NCI-H1694 treated with DMSO at 0.1 percent for 48 hours (cell line): ENCODE measurements at regions not wholly inside any gene's neighbourhood (a gene's known extent, or its start where the extent isn't known, plus 50 kb on each side); places are given as distances from the start of the nearest gene placed in this dataset.
A peak's percentile ranks its signal among the peaks of the same experiment; 100 is the strongest.

Source experiments
- DNase-seq: peaks from one replicate; lab custom pipeline; 2025; lab: John Stamatoyannopoulos, UW

DNA sequence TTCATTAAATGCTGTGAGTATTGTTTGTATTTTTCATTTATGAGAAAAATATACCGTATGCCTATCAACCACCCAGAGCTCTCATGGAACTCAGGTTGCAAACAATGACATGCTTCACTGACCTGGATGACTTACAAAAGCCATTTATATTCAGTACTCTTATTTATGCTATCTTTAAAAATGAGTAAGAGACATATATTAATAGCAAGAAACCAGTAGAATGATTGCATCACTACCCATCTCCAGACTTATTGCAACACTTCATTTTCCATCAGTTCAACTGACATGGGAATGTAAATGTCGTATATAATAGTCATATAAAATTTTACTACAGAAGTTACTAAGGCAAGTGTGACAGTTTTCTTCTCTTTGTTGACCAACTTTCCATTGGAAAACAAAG is 69.1 kb downstream of the OTP start:
- no peak for DNase-seq

DNA sequence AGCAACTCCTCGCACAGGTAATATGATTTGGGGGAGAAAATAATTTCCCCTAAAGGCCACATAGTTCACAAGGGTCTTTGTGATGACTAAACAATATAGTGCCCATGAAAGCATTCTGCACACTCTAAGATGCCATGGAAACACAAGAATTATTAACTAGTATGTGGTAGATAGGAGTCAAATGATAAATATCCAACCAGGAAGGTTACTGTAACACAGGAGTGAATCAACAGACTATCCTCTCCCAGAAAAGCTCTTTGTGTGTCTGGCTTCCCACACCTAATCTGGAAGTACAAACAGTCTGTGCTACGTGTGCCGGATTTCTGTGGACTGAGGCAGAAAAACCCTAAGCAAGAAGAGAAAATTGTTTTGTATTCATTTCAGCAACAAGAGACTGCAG is 70.0 kb downstream of the OTP start:
- DNase-seq: no peak

DNA sequence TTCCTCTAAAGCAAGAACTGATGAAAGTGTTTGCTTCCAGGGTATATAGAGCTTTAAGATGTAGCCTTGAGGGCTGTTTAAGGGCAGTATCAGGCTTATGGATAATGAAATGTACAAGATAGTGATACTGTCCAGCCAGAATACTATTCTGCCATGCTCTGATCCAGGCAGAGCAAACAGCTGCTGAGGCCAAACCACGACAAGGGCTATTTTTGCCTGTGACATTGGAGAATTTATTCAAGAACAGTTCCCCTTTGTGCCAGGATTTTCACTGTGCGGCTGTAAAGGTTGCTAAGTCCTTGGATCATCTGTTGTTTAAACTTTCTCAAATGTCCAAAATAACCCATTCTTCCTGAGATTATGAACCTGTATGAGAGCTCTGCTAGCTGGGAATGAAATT is 70.4 kb downstream of the OTP start:
- DNase-seq: no peak

DNA sequence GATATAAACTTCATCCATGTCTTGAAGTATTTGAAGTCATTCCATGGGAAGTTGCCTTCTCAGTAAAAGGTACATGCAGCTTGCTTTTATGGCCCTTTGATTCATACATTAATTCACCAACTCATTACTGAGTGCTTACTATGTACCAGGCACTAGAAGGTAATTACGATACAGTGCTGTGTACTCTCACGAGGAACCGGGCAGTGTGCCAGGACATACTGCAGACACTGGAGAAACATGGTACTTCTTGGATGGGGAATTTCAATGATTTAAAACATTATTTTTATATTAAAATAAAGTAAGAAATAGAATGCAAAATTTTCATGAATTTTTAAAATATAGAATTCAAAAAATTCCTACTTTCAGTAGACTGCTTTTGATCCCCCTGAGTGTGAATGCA is 71.4 kb upstream of the WDR41 start:
- no peak for DNase-seq

DNA sequence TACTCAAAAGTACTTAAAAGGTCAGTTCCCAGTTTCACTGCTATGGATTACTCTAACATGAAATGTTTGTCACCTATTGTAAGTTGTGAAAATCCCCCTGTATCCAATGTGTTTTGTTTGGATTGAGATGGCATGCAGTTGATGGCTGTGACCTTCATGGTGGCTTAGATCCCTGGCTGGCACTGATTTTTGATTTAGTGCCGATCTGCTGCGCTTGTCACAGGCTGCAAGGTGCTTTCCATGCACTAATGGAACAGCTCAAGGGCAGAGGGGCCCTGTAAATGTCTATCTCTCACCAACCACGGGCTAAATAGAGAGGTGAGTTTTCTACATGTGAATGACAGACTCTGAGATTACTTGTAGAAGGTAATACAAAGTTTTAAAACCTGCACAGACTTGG is 69.8 kb upstream of the WDR41 start:
- no peak for DNase-seq

DNA sequence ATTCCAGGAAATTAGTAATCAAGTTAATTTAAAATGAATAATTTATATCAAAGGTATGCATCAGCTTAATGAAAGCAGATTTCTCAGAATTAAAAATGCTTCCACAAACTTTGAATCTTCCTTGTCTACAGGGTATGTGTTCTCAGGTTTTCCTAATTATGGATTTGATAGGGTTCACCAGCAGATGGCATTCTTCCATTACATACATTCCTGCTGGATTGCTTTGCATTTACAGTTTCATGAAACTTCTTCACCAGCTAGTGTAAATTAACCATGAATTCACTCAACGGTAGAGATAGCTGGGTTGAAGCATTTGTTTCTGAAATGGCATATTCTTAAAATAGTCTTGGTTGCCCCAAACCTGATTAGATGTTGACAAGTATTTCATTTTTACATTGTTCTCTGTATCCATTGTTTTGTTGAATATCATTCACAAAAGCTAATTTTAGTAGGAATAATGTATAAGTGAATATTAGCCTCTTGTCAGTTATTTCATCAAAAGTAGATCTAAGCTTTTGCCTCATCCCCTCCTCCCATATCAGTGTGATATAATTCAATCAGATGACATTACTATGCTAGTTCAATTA is 68.7 kb upstream of the WDR41 start:
- peak; percentile 38 for DNase-seq

DNA sequence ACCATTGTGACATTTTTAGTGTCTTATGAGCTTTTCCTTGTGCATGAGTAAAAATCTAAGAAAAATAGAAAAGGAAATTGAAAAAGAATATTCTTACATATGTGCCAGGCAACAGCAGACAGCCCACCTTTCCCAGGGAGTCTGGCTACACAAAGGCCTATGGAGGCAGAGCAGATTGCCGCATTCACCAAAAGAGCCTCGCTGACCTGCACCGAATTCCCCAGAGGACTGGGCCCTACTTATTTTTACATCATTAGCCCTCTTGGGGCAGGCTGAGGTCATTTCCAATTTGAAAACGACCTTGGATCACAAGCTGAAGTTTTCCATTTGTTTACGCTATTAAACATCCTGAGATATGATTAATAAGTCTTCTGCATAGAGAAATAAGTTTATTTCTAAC is 66.2 kb upstream of the WDR41 start:
- DNase-seq: no peak

DNA sequence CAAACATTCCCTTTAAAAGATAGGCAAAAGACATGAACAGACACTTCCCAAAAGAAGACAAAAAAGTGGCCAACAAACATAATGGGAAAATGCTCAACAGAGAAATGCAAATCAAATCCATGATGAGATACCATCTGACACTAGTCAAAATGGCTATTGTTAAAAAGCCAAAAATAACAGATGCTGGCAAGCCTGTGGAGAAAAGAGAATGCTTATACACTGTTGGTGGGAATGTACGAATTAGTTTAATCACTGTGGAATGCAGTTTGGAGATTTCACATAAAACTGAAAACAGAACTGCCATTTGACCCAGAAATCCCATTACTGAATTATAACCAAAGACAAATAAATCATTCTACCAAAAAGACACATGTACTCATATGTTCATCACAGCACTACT is 58.3 kb upstream of the WDR41 start:
- DNase-seq: no peak

DNA sequence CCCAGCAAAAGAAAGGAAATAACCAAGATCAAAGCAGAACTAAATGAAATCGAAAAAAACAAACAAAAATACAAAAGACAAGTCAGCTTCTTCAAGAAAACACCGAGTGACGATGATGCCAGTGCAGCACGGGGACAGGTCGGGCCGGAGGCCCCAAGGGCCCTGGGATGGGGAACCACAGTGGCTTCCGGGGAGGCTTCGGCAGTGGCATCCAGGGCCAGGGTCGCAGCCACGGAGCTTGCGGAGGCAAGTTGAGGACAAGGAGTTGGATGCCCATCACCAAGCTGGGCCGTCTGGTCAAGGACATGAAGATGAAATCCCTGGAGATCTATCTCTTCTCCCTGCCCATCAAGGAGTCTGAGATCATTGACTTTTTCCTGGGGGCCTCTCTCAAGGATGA is 53.2 kb upstream of the WDR41 start:
- no peak for DNase-seq
